ENCODE measurements at regions not wholly inside any gene's neighbourhood (a gene's known extent, or its start where the extent isn't known, plus 50 kb on each side); places are given as distances from the start of the nearest gene placed in this dataset.

- H2AFZ ChIP-seq (ENCODE audit: control insufficient read depth, low read length) = no peak overlapping the region
- no peak overlapping the region for H3K4me2 ChIP-seq (ENCODE audit: control insufficient read depth, extremely low read depth, insufficient read depth, low read depth, low read length)
- DNase-seq (ENCODE audit: low read depth, low spot score) (no peak), FAIRE-seq (no peak)
- no peaks in the 10 kb centered on the region for H3K4me1 ChIP-seq (ENCODE audit: control insufficient read depth, extremely low read depth, insufficient read depth, low read length)
- no peaks in the 10 kb centered on the region for H4K20me1 ChIP-seq (ENCODE audit: control insufficient read depth, extremely low read depth, insufficient read depth, low read length)
- dilution Hi-C loops (cut with MboI; ENCODE audit: extremely low pct_ligation_motif_present, low sequenced_read_pairs) = no loop called here
- H3K79me2 ChIP-seq (ENCODE audit: control insufficient read depth, insufficient read depth, low read length) = no peaks in the 10 kb centered on the region
- H3K4me3 ChIP-seq (ENCODE audit: control insufficient read depth in 2 of 3, extremely low read depth in 1 of 3, insufficient read depth in 2 of 3, low read depth in 1 of 3, low read length in 3 of 3) = no peak overlapping the region
- no peaks in the 10 kb centered on the region for H3K27me3 ChIP-seq (ENCODE audit: control insufficient read depth, extremely low read depth, insufficient read depth, low read length)
- no peaks in the 10 kb centered on the region for H3K36me3 ChIP-seq (ENCODE audit: control insufficient read depth in 2 of 2, extremely low read depth in 1 of 2, insufficient read depth in 2 of 2, low read length in 2 of 2)
- peaks cover 11% of the 10 kb centered on the region for H3K9me3 ChIP-seq (ENCODE audit: control insufficient read depth, low read depth, low read length)
- H3K9ac ChIP-seq (ENCODE audit: control insufficient read depth, extremely low read depth, insufficient read depth, low read length) = no peak overlapping the region
- H3K27ac ChIP-seq (ENCODE audit: control insufficient read depth, insufficient read depth, low read length) = no peak overlapping the region
- TF ChIP-seq, protein P1, sequence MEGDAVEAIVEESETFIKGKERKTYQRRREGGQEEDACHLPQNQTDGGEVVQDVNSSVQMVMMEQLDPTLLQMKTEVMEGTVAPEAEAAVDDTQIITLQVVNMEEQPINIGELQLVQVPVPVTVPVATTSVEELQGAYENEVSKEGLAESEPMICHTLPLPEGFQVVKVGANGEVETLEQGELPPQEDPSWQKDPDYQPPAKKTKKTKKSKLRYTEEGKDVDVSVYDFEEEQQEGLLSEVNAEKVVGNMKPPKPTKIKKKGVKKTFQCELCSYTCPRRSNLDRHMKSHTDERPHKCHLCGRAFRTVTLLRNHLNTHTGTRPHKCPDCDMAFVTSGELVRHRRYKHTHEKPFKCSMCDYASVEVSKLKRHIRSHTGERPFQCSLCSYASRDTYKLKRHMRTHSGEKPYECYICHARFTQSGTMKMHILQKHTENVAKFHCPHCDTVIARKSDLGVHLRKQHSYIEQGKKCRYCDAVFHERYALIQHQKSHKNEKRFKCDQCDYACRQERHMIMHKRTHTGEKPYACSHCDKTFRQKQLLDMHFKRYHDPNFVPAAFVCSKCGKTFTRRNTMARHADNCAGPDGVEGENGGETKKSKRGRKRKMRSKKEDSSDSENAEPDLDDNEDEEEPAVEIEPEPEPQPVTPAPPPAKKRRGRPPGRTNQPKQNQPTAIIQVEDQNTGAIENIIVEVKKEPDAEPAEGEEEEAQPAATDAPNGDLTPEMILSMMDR (optimal IDR thresholded peaks at IDR 0.05 in 1 of 3, IDR thresholded peaks at IDR 0.05 in 1 of 3, conservative IDR thresholded peaks at IDR 0.05 in 1 of 3; ENCODE audit: extremely low read depth in 1 of 3, insufficient read depth in 2 of 3, low read length in 3 of 3) = no peak
- TF ChIP-seq EZH2 (IDR thresholded peaks at IDR 0.05; ENCODE audit: low read length) = no peak
- no peaks in the 10 kb centered on the region for H3K9me1 ChIP-seq (ENCODE audit: control insufficient read depth, extremely low read depth, insufficient read depth, low read length)
Measured at GRCh38 chr10:130708465-130709070, 572.4 kb downstream of the GLRX3 start.

DNA sequence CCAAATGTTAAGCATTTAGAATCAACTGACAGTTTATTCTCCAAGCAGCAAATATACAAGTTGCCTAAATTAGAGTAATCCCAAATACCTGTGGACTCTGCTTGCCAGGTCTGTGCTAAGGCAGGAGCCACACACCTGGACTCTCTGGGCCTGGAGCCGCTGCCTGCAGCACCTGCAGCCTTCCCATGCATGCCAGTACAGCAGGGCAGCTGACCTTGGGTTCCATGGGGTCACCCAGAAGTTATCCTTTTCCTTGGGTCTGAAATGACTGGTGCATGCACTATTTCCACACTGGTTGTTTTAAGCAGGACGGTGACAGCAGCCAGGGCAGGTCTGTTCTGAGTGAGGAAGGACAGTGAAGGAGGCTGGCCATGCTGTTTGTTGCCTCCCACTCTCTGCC is 573.2 kb downstream of the GLRX3 start:
- TF ChIP-seq, protein P1 (optimal IDR thresholded peaks at IDR 0.05 in 1 of 3, IDR thresholded peaks at IDR 0.05 in 1 of 3, conservative IDR thresholded peaks at IDR 0.05 in 1 of 3; ENCODE audit: extremely low read depth in 1 of 3, insufficient read depth in 2 of 3, low read length in 3 of 3) = no peak
- TF ChIP-seq EZH2 (IDR thresholded peaks at IDR 0.05; ENCODE audit: low read length) = no peak
- dilution Hi-C loops (cut with MboI; ENCODE audit: extremely low pct_ligation_motif_present, low sequenced_read_pairs) = no loop called here
- H3K9me3 ChIP-seq (ENCODE audit: control insufficient read depth, low read depth, low read length) = peaks cover 9% of the 10 kb centered on the region
- H3K9me1 ChIP-seq (ENCODE audit: control insufficient read depth, extremely low read depth, insufficient read depth, low read length) = no peaks in the 10 kb centered on the region
- H3K4me3 ChIP-seq (ENCODE audit: control insufficient read depth in 2 of 3, extremely low read depth in 1 of 3, insufficient read depth in 2 of 3, low read depth in 1 of 3, low read length in 3 of 3) = no peak overlapping the region
- H3K27ac ChIP-seq (ENCODE audit: control insufficient read depth, insufficient read depth, low read length) = no peak overlapping the region
- no peaks in the 10 kb centered on the region for H4K20me1 ChIP-seq (ENCODE audit: control insufficient read depth, extremely low read depth, insufficient read depth, low read length)
- H2AFZ ChIP-seq (ENCODE audit: control insufficient read depth, low read length) = no peak overlapping the region
- H3K4me2 ChIP-seq (ENCODE audit: control insufficient read depth, extremely low read depth, insufficient read depth, low read depth, low read length) = no peak overlapping the region
- H3K36me3 ChIP-seq (ENCODE audit: control insufficient read depth in 2 of 2, extremely low read depth in 1 of 2, insufficient read depth in 2 of 2, low read length in 2 of 2) = no peaks in the 10 kb centered on the region
- H3K79me2 ChIP-seq (ENCODE audit: control insufficient read depth, insufficient read depth, low read length) = no peaks in the 10 kb centered on the region
- H3K4me1 ChIP-seq (ENCODE audit: control insufficient read depth, extremely low read depth, insufficient read depth, low read length) = no peaks in the 10 kb centered on the region
- DNase-seq (ENCODE audit: low read depth, low spot score) = no peak
- H3K27me3 ChIP-seq (ENCODE audit: control insufficient read depth, extremely low read depth, insufficient read depth, low read length) = no peaks in the 10 kb centered on the region
- no peak overlapping the region for H3K9ac ChIP-seq (ENCODE audit: control insufficient read depth, extremely low read depth, insufficient read depth, low read length)
- no peak for FAIRE-seq
